NB4 (cell line): ENCODE measurements at regions not wholly inside any gene's neighbourhood (a gene's known extent, or its start where the extent isn't known, plus 50 kb on each side); places are given as distances from the start of the nearest gene placed in this dataset.

Source experiments
- DNase-seq: peaks from one replicate; pipeline ENCODE4 v3.0.0; 2010; ENCODE audit warnings: low read depth
- H3K4me3 ChIP-seq: one replicate; pipeline ENCODE4 v1.5.1; 2011; ENCODE audit warnings: mild to moderate bottlenecking, low read depth, low read length, moderate library complexity
- MYC ChIP-seq: IDR thresholded peaks from 2 replicates; pipeline ENCODE4 v1.6.1; 2011; ENCODE audit warnings: low read depth, low read length
- POLR2A ChIP-seq: IDR thresholded peaks from 2 replicates; pipeline ENCODE4 v1.6.1; 2011; ENCODE audit warnings: mild to moderate bottlenecking; ENCODE audit not compliant: insufficient read length; ENCODE audit errors: extremely low read depth
- TF ChIP-seq, protein P1 (sequence below): IDR thresholded peaks from one replicate; pipeline ENCODE4 v1.5.1; 2012; ENCODE audit warnings: low read depth, low read length
- TF ChIP-seq, protein P2 (sequence below): IDR thresholded peaks from 2 replicates; pipeline ENCODE4 v1.6.1; 2011; ENCODE audit warnings: low read depth, low read length

DNA sequence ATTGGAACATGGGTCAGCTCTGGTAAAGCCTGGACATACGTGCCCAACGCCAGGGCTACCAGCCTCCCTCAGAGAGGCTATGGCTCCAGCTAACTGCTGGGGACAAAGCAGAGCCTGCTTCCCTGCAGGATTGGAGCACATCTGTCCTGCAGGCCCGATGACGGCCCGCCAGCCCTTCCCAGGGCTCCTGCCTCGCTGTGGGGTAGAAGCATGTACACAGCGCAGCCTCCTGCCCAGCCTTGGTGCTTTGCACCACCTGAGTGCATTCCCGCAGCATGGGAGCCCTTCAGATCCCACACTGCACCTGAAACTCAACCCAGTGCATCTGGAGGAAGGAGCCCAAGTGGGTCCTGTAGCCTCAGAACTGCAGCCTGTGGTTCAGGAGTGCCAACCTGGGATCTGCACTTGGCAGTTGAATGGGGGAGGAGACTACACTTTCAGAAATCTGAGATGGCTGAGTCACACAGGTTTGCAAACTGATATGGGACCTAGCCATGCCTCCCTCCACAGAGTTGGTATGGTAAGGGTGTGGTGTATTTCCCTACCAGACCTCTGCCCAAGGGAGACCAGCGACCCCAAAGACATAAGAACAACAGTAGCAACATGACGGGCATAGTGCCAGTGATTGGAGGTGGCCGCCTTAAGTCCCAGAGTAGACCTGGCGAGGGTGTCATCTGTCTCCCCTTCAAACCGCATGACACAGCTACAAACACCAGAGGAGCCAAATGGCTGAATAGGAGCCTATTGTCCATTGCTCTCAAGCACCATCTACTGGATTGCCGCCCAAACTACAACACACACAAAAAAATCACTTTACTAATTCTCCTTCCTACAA lies 273.9 kb upstream of the MIS18BP1 start:
- peak; percentile 62 for DNase-seq
- H3K4me3 ChIP-seq = no peak overlapping the region
- no peak for TF ChIP-seq POLR2A
- TF ChIP-seq, protein P1, sequence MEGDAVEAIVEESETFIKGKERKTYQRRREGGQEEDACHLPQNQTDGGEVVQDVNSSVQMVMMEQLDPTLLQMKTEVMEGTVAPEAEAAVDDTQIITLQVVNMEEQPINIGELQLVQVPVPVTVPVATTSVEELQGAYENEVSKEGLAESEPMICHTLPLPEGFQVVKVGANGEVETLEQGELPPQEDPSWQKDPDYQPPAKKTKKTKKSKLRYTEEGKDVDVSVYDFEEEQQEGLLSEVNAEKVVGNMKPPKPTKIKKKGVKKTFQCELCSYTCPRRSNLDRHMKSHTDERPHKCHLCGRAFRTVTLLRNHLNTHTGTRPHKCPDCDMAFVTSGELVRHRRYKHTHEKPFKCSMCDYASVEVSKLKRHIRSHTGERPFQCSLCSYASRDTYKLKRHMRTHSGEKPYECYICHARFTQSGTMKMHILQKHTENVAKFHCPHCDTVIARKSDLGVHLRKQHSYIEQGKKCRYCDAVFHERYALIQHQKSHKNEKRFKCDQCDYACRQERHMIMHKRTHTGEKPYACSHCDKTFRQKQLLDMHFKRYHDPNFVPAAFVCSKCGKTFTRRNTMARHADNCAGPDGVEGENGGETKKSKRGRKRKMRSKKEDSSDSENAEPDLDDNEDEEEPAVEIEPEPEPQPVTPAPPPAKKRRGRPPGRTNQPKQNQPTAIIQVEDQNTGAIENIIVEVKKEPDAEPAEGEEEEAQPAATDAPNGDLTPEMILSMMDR = peak; percentile 78
- TF ChIP-seq, protein P2, sequence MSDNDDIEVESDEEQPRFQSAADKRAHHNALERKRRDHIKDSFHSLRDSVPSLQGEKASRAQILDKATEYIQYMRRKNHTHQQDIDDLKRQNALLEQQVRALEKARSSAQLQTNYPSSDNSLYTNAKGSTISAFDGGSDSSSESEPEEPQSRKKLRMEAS = 0 out of 2 replicates have a peak, but pooled peaks have one; percentile 35

DNA sequence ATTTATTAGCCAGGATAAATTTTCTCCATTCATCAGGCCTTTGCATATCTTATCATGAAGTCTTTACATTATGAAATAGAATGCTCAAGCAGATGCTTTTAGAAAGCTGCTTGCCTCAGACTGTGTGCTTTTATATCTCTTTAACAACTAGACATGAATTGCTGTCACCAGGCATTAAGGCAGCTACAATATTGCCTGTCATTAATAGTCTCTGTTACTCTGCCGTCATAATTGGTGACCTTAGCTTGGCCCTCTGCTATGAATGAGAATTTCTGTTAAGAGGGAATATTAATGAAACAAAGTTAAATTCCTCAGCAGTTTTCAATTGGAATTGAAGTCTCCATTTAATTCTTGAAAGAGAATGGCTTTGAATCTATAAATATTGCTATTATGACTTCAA lies 266.8 kb upstream of the MIS18BP1 start:
- H3K4me3 ChIP-seq = no peak overlapping the region
- no peak for DNase-seq
- no peak for TF ChIP-seq POLR2A
- TF ChIP-seq, protein P2 = no peak
- TF ChIP-seq, protein P1 = no peak
- no peak for TF ChIP-seq MYC

GRCh38 chr14:45492876-45493275 lies 239.9 kb upstream of the MIS18BP1 start:
- no peak overlapping the region for H3K4me3 ChIP-seq
- TF ChIP-seq MYC = no peak
- TF ChIP-seq, protein P1 = no peak
- TF ChIP-seq, protein P2 = no peak
- no peak for TF ChIP-seq POLR2A
- DNase-seq = no peak

DNA sequence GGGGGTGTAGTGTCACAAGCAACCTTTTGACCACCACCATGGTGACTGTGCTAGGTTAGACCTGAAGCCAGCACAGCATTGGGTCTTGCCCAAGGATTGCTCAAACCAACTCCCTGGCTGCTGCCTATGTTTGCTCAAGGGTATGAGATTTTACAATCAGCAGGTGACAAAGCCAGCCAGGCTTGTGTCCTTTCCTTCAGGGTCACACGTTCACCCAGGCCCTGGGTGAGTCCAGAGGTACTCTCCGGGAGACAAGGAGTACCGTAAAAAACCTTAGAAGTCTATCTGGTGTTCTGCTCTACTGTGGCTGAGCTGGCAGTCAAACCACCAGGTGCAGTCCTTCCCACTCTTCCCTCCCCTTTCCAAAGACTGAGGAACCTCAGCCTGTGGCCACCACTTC lies 238.9 kb upstream of the MIS18BP1 start:
- DNase-seq = no peak
- TF ChIP-seq, protein P2 = no peak
- H3K4me3 ChIP-seq = no peak overlapping the region

GRCh38 chr14:45486599-45486998 lies 233.6 kb upstream of the MIS18BP1 start:
- DNase-seq = no peak

DNA sequence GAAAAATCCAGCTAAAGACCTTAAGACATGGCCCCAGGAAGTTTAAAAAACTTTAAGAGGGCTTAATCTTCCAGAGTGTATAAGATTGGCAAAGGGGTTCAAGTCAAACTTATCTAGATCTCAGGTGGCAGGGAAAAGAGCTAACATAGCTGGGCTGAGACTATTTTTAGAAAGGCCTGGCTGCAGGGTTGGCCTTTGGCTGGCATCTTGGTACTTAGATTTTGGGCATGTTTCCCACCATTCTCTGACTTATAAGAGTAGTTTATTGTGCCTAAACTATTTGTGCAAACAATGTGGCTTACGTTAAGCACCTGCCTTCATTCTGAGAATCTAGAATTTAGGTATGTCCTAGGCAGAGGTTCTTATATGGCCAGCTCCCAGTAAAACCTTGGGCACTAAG lies 214.0 kb upstream of the MIS18BP1 start:
- TF ChIP-seq, protein P2 = no peak
- TF ChIP-seq, protein P1 = no peak
- TF ChIP-seq POLR2A (no peak), MYC (no peak)
- no peak for DNase-seq
- H3K4me3 ChIP-seq = no peak overlapping the region

More at GRCh38 chr14:45486599-45486998, 233.6 kb upstream of the MIS18BP1 start:
- TF ChIP-seq, protein P1 = no peak
- TF ChIP-seq, protein P2 = no peak
- TF ChIP-seq POLR2A (no peak), MYC (no peak)
- H3K4me3 ChIP-seq = no peak overlapping the region
